Prostate gland (tissue), 2 donors: ENCODE measurements at regions not wholly inside any gene's neighbourhood (a gene's known extent, or its start where the extent isn't known, plus 50 kb on each side); places are given as distances from the start of the nearest gene placed in this dataset.

Experiments
- POLR2A ChIP-seq: fragments of 450-650 bp; IDR thresholded peaks from one replicate; pipeline ENCODE4 v1.6.1; 2016; ENCODE audit warnings: antibody characterized with exemption, mild to moderate bottlenecking
- POLR2AphosphoS5 ChIP-seq: sonication (generic); formaldehyde crosslinking; IDR thresholded peaks from one replicate; pipeline ENCODE4 v1.6.1; 2017; ENCODE audit warnings: antibody characterized with exemption
- TF ChIP-seq, protein P1 (sequence below), 4 experiments: fragments of 200-600 bp in 2 of 4; fragments of 450-650 bp in 2 of 4; sonication (generic) in 2 of 4; IDR thresholded peaks; 1 replicate in 3 of 4; 2 replicates in 1 of 4; pipeline ENCODE4 v1.5.1; 2016 to 2019; ENCODE audit warnings: antibody characterized with exemption in 4 of 4, mild to moderate bottlenecking in 2 of 4, moderate library complexity in 2 of 4

DNA sequence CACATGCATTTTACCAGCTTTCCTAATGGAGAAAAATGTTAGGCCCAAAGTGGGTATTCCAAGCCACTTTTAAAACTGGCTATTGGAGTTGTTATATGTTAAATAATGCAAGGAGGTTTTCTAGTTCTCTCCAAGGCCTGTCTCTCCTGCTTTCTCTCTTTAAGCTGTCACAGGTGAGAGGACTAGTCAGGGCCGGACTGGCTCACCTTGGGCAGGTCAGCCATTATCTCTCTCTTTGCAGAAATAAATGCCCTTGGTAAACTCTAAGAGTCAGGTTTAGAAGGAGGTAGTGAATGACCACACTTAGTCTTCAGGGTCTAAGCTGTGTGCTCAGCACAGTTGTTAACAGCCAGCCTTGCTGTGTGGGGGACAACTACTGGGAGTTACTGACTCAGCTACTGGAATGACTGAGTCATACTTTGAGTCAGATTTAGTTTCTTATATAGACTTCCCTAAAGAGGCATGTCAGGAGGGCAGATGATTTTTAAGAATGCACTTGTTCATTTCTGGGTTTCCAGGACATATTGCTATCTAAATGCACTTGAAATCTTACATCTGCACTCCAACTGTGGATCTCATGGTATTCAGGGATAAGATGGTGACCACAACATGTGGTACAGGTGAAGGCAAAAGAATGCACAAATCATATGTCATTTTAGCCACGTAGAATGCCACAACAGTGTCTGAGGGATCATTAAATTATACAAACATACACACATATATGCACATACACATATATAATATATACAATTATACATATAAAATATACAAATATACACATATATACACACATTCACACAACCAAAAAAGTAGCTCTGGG is 719.4 kb downstream of the EPM2A start:
- TF ChIP-seq POLR2AphosphoS5, result no peak
- TF ChIP-seq, protein P1, sequence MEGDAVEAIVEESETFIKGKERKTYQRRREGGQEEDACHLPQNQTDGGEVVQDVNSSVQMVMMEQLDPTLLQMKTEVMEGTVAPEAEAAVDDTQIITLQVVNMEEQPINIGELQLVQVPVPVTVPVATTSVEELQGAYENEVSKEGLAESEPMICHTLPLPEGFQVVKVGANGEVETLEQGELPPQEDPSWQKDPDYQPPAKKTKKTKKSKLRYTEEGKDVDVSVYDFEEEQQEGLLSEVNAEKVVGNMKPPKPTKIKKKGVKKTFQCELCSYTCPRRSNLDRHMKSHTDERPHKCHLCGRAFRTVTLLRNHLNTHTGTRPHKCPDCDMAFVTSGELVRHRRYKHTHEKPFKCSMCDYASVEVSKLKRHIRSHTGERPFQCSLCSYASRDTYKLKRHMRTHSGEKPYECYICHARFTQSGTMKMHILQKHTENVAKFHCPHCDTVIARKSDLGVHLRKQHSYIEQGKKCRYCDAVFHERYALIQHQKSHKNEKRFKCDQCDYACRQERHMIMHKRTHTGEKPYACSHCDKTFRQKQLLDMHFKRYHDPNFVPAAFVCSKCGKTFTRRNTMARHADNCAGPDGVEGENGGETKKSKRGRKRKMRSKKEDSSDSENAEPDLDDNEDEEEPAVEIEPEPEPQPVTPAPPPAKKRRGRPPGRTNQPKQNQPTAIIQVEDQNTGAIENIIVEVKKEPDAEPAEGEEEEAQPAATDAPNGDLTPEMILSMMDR (IDR thresholded peaks at IDR 0.05), result no peak
- no peak for TF ChIP-seq POLR2A
